H9 (cell line): ENCODE measurements at regions not wholly inside any gene's neighbourhood (a gene's known extent, or its start where the extent isn't known, plus 50 kb on each side); places are given as distances from the start of the nearest gene placed in this dataset.

Experiments
- DNase-seq: peaks from one replicate; pipeline ENCODE4 v3.0.0-alpha.2; 2017
- H2AFZ ChIP-seq: one replicate; pipeline ENCODE4 v1.6.1; 2013; ENCODE audit warnings: mild to moderate bottlenecking, low read length, control low read depth, moderate library complexity
- H2AK5ac ChIP-seq: 2 replicates; pipeline ENCODE4 v1.6.1; 2013; ENCODE audit warnings: low read length, control low read depth, mixed read lengths; ENCODE audit not compliant: insufficient read length
- H2BK120ac ChIP-seq: one replicate; pipeline ENCODE4 v1.6.1; 2013; ENCODE audit warnings: low read depth, mild to moderate bottlenecking, low read length, control low read depth, inconsistent platforms; ENCODE audit not compliant: poor library complexity, severe bottlenecking
- H2BK12ac ChIP-seq: 2 replicates; pipeline ENCODE4 v1.6.1; 2013; ENCODE audit warnings: low read length, control low read depth, mixed read lengths, low read depth; ENCODE audit not compliant: insufficient read length
- H2BK15ac ChIP-seq: 2 replicates; pipeline ENCODE4 v1.6.1; 2013; ENCODE audit warnings: low read depth, low read length, control low read depth
- H2BK20ac ChIP-seq: one replicate; pipeline ENCODE4 v1.6.1; 2013; ENCODE audit warnings: low read depth, mild to moderate bottlenecking, low read length, control low read depth, inconsistent platforms; ENCODE audit not compliant: poor library complexity, severe bottlenecking
- H2BK5ac ChIP-seq: 2 replicates; pipeline ENCODE4 v1.6.1; 2013; ENCODE audit warnings: low read length, control low read depth, mixed read lengths; ENCODE audit not compliant: insufficient read length
- H3K14ac ChIP-seq: 2 replicates; pipeline ENCODE4 v1.6.1; 2013; ENCODE audit warnings: low read length, control low read depth; ENCODE audit not compliant: insufficient read depth
- H3K18ac ChIP-seq: 2 replicates; pipeline ENCODE4 v1.6.1; 2013; ENCODE audit warnings: low read depth, mild to moderate bottlenecking, mixed read lengths, low read length, control low read depth; ENCODE audit not compliant: insufficient read length
- H3K23ac ChIP-seq: 2 replicates; pipeline ENCODE4 v1.6.1; 2013; ENCODE audit warnings: low read length, control low read depth, mixed read lengths, low read depth; ENCODE audit not compliant: insufficient read length
- H3K23me2 ChIP-seq: 2 replicates; pipeline ENCODE4 v1.6.1; 2013; ENCODE audit warnings: low read depth, mild to moderate bottlenecking, mixed read lengths, low read length, control low read depth; ENCODE audit not compliant: insufficient read length, poor library complexity, severe bottlenecking
- H3K27ac ChIP-seq: 2 replicates; pipeline ENCODE4 v1.5.1; 2013; ENCODE audit warnings: low read length, control low read depth, mixed read lengths, low read depth; ENCODE audit not compliant: insufficient read length
- H3K27me3 ChIP-seq: 2 replicates; pipeline ENCODE4 v1.6.1; 2013; ENCODE audit warnings: low read length, control low read depth, inconsistent platforms; ENCODE audit not compliant: insufficient read depth
- H3K4ac ChIP-seq: 2 replicates; pipeline ENCODE4 v1.6.1; 2013; ENCODE audit warnings: low read depth, mild to moderate bottlenecking, control low read depth, inconsistent platforms, low read length, moderate library complexity
- H3K4me1 ChIP-seq: 2 replicates; pipeline ENCODE4 v1.6.1; 2013; ENCODE audit warnings: low read length, control low read depth, inconsistent platforms; ENCODE audit not compliant: insufficient read depth
- H3K4me2 ChIP-seq: 2 replicates; pipeline ENCODE4 v1.6.1; 2013; ENCODE audit warnings: low read length, control low read depth, mixed read lengths; ENCODE audit not compliant: insufficient read length, insufficient read depth
- H3K56ac ChIP-seq: 2 replicates; pipeline ENCODE4 v1.6.1; 2013; ENCODE audit warnings: low read depth, mild to moderate bottlenecking, mixed read lengths, low read length, control low read depth; ENCODE audit not compliant: insufficient read length
- H3K79me1 ChIP-seq: 2 replicates; pipeline ENCODE4 v1.6.1; 2013; ENCODE audit warnings: low read depth, mild to moderate bottlenecking, moderate library complexity, low read length, control low read depth, inconsistent platforms; ENCODE audit not compliant: insufficient read depth, poor library complexity, severe bottlenecking
- H3K79me2 ChIP-seq: 2 replicates; pipeline ENCODE4 v1.6.1; 2013; ENCODE audit warnings: low read length, control low read depth, inconsistent platforms; ENCODE audit not compliant: insufficient read depth
- H3K9ac ChIP-seq: 2 replicates; pipeline ENCODE4 v1.6.1; 2013; ENCODE audit warnings: low read length, control low read depth, mixed read lengths; ENCODE audit not compliant: insufficient read length; ENCODE audit errors: extremely low read depth
- H3K9me3 ChIP-seq: one replicate; pipeline ENCODE4 v1.6.1; 2013; ENCODE audit warnings: low read depth, low read length, inconsistent platforms; ENCODE audit not compliant: control insufficient read depth
- H3T11ph ChIP-seq: one replicate; pipeline ENCODE4 v1.6.1; 2013; ENCODE audit warnings: mild to moderate bottlenecking, low read length, control low read depth, inconsistent platforms
- H4K20me1 ChIP-seq: one replicate; pipeline ENCODE4 v1.6.1; 2013; ENCODE audit not compliant: control insufficient read depth, insufficient read length, insufficient read depth
- H4K5ac ChIP-seq: 2 replicates; pipeline ENCODE4 v1.6.1; 2013; ENCODE audit warnings: low read depth, mild to moderate bottlenecking, mixed read lengths, low read length, control low read depth; ENCODE audit not compliant: insufficient read length
- H4K8ac ChIP-seq: replicated peaks from 2 replicates; pipeline ENCODE4 v1.6.1; 2013; ENCODE audit warnings: low read length, control low read depth, mixed read lengths, low read depth; ENCODE audit not compliant: insufficient read length
- H4K91ac ChIP-seq: 2 replicates; pipeline ENCODE4 v1.6.1; 2013; ENCODE audit warnings: low read depth, mild to moderate bottlenecking, moderate library complexity, mixed read lengths, low read length, control low read depth; ENCODE audit not compliant: insufficient read length
- H3K27ac Mint-ChIP-seq, 3 experiments: 2 replicates in 2 of 3; 3 replicates in 1 of 3; pipeline ENCODE4 v1.8.0; 2020 to 2021; ENCODE audit warnings: mixed read lengths in 3 of 3, mild to moderate bottlenecking in 1 of 3, moderate library complexity in 1 of 3
- H3K27me3 Mint-ChIP-seq: 2 replicates; pipeline ENCODE4 v1.8.0; 2021; ENCODE audit warnings: low read depth, mild to moderate bottlenecking, moderate library complexity, mixed read lengths
- H3K36me3 Mint-ChIP-seq, 3 experiments: 2 replicates in 2 of 3; 3 replicates in 1 of 3; pipeline ENCODE4 v1.8.0; 2020 to 2021; ENCODE audit warnings: low read depth in 3 of 3, mixed read lengths in 3 of 3; ENCODE audit not compliant: insufficient read depth in 1 of 3
- H3K4me1 Mint-ChIP-seq, 2 experiments: 2 replicates each; pipeline ENCODE4 v1.8.0; 2020; ENCODE audit warnings: mixed read lengths in 2 of 2
- H3K4me3 Mint-ChIP-seq, 2 experiments: 2 replicates in 1 of 2; 3 replicates in 1 of 2; pipeline ENCODE4 v1.8.0; 2020 to 2021; ENCODE audit warnings: mild to moderate bottlenecking in 2 of 2, mixed read lengths in 2 of 2, moderate library complexity in 1 of 2
- H3K9me3 Mint-ChIP-seq, 2 experiments: 2 replicates in 1 of 2; 3 replicates in 1 of 2; pipeline ENCODE4 v1.8.0; 2020; ENCODE audit warnings: mild to moderate bottlenecking in 2 of 2, mixed read lengths in 2 of 2, moderate library complexity in 1 of 2
- WGBS: extraction: QIAGEN DNeasy Blood & Tissue Kit; methylation state at CpG from one replicate; pipeline ENCODE4 v1.1.7; 2013; ENCODE audit warnings: missing lambda C conversion rate, low lambda C conversion rate, mixed read lengths; ENCODE audit not compliant: insufficient read length; ENCODE audit errors: extremely low coverage; 5-methylcytosine and 5-hydroxymethylcytosine counted together
- TF ChIP-seq, protein P1 (sequence below): fragments of 200-600 bp; sonication (generic); conservative IDR thresholded peaks from 3 replicates; pipeline ENCODE4 v1.8.0; 2021; ENCODE audit warnings: antibody characterized with exemption, mild to moderate bottlenecking

DNA sequence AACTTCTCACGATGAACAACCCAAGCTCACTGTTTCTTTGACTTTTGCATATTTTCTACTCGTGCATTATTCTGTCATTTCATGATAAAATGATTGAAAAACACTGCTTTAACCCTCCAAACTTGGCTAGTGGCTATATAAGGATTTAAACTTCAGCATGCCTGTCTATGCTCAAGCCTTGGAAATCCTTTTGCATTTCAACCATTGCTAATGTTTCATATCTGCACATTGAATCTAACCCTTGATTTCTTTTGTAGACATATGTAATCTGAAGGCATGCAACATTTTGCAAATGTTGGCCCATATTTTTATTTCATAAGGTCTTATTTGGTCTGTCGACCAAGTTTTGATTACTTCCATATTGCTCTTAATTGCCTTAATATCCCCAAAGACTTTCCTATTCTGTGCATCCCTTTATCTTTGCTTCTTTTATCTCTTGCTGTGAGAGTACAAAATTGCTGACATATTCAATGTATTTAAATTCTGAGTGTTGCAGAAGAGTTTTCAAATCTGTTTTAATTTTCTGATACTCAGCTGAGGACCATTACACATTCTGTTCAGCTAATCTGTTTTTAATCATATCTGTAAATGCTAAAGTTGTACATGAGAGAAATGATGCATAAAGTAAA lies 403.7 kb upstream of the ZNF608 start:
- Histone ChIP-seq H3K4me2 (no peak overlapping the region), H3K23ac (no peak overlapping the region), H4K20me1 (no peaks in the 10 kb centered on the region), H3K27ac (no peak overlapping the region), H3K9me3 (no peaks in the 10 kb centered on the region), H3K18ac (no peak overlapping the region), H3K27me3 (no peaks in the 10 kb centered on the region), H2BK5ac (no peak overlapping the region), H3K4me1 (peaks cover 5% of the 10 kb centered on the region; the same call in 1 of the 2 replicates), H3T11ph (no peak overlapping the region), H2BK12ac (no peak overlapping the region), H2BK120ac (no peak overlapping the region), H3K14ac (no peak overlapping the region), H3K79me2 (no peaks in the 10 kb centered on the region), H3K56ac (no peak overlapping the region), H3K79me1 (no peaks in the 10 kb centered on the region), H4K5ac (no peak overlapping the region), H4K8ac (no peak overlapping the region), H3K4ac (no peak overlapping the region), H2AK5ac (no peak overlapping the region), H3K9ac (no peak overlapping the region), H2BK15ac (no peak overlapping the region), H3K23me2 (no peaks in the 10 kb centered on the region), H4K91ac (no peak overlapping the region), H2BK20ac (no peak overlapping the region), H2AFZ (no peak overlapping the region)
- Mint-ChIP-seq H3K36me3 (peaks cover 0 to 2% (median 0%) of the 10 kb centered on the region in 3 experiments; a peak in 1 of 7 replicates), H3K4me3 (no peak overlapping the region), H3K27ac (no peak overlapping the region), H3K27me3 (no peaks in the 10 kb centered on the region), H3K4me1 (peaks cover 40 to 50% of the 10 kb centered on the region in 2 experiments), H3K9me3 (no peaks in the 10 kb centered on the region)
- no peak for DNase-seq
- TF ChIP-seq, protein P1, sequence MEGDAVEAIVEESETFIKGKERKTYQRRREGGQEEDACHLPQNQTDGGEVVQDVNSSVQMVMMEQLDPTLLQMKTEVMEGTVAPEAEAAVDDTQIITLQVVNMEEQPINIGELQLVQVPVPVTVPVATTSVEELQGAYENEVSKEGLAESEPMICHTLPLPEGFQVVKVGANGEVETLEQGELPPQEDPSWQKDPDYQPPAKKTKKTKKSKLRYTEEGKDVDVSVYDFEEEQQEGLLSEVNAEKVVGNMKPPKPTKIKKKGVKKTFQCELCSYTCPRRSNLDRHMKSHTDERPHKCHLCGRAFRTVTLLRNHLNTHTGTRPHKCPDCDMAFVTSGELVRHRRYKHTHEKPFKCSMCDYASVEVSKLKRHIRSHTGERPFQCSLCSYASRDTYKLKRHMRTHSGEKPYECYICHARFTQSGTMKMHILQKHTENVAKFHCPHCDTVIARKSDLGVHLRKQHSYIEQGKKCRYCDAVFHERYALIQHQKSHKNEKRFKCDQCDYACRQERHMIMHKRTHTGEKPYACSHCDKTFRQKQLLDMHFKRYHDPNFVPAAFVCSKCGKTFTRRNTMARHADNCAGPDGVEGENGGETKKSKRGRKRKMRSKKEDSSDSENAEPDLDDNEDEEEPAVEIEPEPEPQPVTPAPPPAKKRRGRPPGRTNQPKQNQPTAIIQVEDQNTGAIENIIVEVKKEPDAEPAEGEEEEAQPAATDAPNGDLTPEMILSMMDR: no peak
- no CpG with 5 or more reads among the region's 3 CpGs for WGBS
